Mucosa of gallbladder (tissue), 1 donor: ENCODE measurements at regions not wholly inside any gene's neighbourhood (a gene's known extent, or its start where the extent isn't known, plus 50 kb on each side); places are given as distances from the start of the nearest gene placed in this dataset.

Experiments used
- DNase-seq: peaks from one replicate; pipeline ENCODE4 v3.0.0-alpha.2; 2020; ENCODE audit warnings: low spot score
- donor health status: DM: no; HTN: no; CAD: no.

GRCh38 chr16:77592021-77592420 lies 130.3 kb upstream of the NUDT7 start:
- DNase-seq: no peak

GRCh38 chr16:77594057-77594456 lies 128.3 kb upstream of the NUDT7 start:
- DNase-seq: no peak

GRCh38 chr16:77594799-77595596 lies 127.3 kb upstream of the NUDT7 start:
- DNase-seq: no peak

GRCh38 chr16:77596261-77596660 lies 126.1 kb upstream of the NUDT7 start:
- DNase-seq: no peak

- DNase-seq: peak; percentile 22
Observed at GRCh38 chr16:77599793-77600415, 122.4 kb upstream of the NUDT7 start.

GRCh38 chr16:77600555-77600954 lies 121.8 kb upstream of the NUDT7 start:
- no peak for DNase-seq

GRCh38 chr16:77603656-77604055 lies 118.7 kb upstream of the NUDT7 start:
- DNase-seq: no peak

GRCh38 chr16:77610496-77610895 lies 111.8 kb upstream of the NUDT7 start:
- no peak for DNase-seq

- no peak for DNase-seq
Observed at GRCh38 chr16:77611386-77611785, 110.9 kb upstream of the NUDT7 start.

- no peak for DNase-seq
Observed at GRCh38 chr16:77612596-77612995, 109.7 kb upstream of the NUDT7 start.

- no peak for DNase-seq
Observed at GRCh38 chr16:77613095-77613494, 109.2 kb upstream of the NUDT7 start.

- no peak for DNase-seq
Observed at GRCh38 chr16:77617553-77617952, 104.8 kb upstream of the NUDT7 start.

- DNase-seq: no peak
Observed at GRCh38 chr16:77617996-77618395, 104.3 kb upstream of the NUDT7 start.

GRCh38 chr16:77618951-77619350 lies 103.4 kb upstream of the NUDT7 start:
- no peak for DNase-seq

- DNase-seq: no peak
Observed at GRCh38 chr16:77624085-77624484, 98.2 kb upstream of the NUDT7 start.

- no peak for DNase-seq
Observed at GRCh38 chr16:77636615-77637014, 85.7 kb upstream of the NUDT7 start.

GRCh38 chr16:77637940-77638339 lies 84.4 kb upstream of the NUDT7 start:
- DNase-seq: no peak

- DNase-seq: no peak
Observed at GRCh38 chr16:77643176-77643575, 79.1 kb upstream of the NUDT7 start.

GRCh38 chr16:77645764-77646163 lies 76.5 kb upstream of the NUDT7 start:
- DNase-seq: no peak

GRCh38 chr16:77647726-77648125 lies 74.6 kb upstream of the NUDT7 start:
- no peak for DNase-seq

- DNase-seq: no peak
Observed at GRCh38 chr16:77650761-77651160, 71.6 kb upstream of the NUDT7 start.

GRCh38 chr16:77652399-77652798 lies 69.9 kb upstream of the NUDT7 start:
- DNase-seq: no peak

- DNase-seq: no peak
Observed at GRCh38 chr16:77657016-77657415, 65.3 kb upstream of the NUDT7 start.

GRCh38 chr16:77660311-77660710 lies 62.0 kb upstream of the NUDT7 start:
- no peak for DNase-seq
